Activated CD4-positive, alpha-beta T cell treated with anti-CD3 and anti-CD28 coated beads, Interleukin-2, amount 50 U/mL, for 16 hours (primary cell): ENCODE measurements at regions not wholly inside any gene's neighbourhood (a gene's known extent, or its start where the extent isn't known, plus 50 kb on each side); places are given as distances from the start of the nearest gene placed in this dataset.
"Not testable (repeated sequence)": the region's sequence is repeated elsewhere in the genome, so short reads cannot be mapped to it uniquely, and the experiment has no call there.

ENCODE experiments used
- DNase-seq: peaks from one replicate; pipeline ENCODE4 v3.0.0-alpha.2; 2020

DNA sequence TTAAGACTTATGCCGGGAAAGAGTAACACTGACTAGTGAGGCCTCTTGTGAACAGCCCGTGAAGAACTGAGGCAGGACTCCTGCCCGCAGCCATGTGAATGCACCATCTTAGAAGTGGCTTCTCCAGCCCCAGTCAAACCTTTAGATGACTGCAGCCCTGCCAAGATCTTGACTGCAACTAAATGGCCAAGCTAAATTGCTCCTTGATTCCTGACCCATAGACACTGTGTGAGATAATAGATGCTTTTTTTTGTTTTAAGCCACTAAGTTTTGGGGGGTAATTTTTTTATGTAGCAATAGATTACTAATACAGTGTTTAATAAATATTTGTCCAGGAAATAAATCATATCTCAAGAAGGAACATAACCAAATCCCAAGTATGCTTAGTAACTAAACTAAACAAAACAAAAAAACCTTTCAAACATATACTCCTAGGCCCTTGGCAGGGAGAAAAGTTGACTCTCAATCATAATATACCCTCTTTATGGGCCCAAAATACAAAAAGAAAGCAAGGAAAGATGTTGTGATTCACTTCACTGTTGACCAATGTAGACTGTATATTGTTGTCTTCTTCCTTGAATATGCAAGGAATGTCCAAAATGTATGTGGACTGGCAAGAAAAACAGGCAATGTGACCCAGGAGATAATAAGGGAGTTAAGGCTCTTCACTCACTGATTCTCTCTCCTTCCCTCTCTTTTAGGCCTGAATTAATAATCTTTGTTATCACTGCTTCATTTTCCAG is 79.7 kb upstream of the ZNF366 start:
- DNase-seq = no peak

DNA sequence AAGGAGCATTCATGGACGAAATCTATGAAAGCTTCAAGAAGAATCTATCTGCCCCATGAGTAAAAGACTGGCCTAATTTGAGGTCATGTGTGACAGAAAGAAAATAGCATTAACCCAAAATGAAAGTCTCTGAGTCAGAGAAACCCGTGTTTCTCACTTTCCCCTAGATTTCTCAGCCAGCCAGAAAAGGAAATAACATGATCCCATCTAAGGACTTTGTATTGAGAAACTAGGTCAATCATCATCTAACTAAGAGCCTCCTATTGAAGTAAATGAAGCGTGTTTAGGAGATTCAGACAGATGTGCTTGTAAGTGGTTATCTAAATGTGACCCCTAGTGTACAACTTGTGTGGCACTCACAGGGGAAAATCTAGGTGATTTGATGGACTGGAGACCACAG is 77.3 kb upstream of the ZNF366 start:
- peak; percentile 6 for DNase-seq

DNA sequence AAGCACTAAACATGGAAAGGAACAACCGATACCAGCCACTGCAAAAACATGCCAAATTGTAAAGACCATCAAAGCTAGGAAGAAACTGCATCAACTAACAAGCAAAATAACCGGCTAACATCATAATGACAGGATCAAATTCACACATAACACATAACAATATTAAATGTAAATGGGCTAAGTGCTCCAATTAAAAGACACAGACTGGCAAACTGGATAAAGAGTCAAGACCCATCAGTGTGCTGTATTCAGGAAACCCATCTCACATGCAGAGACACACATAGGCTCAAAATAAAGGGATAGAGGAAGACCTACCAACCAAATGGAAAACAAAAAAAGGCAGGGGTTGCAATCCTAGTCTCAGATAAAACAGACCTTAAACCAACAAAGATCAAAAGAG is 72.1 kb upstream of the ZNF366 start:
- not testable (repeated sequence) for DNase-seq

DNA sequence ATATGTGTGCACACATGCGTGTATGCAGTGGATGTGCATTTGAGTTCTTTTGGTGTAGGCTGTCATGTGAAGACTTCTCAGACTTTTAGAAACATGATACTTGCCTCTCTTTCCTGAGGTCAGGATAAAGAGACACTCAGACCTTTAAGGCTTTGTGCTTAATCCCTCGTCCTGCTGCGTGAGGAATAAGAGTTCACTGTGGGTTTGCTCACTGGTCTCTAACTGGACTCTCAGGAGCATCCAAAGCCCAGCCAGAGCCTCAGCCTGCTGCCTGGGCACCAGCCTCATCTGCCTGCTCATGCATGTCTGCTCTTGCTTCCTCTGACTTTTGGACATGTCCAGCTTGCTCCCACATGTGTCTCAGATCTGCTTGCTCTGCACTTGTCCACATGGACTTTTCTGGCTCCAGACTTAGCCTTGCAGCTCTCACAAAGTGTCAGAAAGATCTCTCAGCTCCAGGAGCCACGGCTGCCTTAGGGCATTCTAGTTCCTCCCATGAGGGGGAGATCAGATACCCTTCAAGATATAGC is 65.1 kb upstream of the ZNF366 start:
- no peak for DNase-seq

DNA sequence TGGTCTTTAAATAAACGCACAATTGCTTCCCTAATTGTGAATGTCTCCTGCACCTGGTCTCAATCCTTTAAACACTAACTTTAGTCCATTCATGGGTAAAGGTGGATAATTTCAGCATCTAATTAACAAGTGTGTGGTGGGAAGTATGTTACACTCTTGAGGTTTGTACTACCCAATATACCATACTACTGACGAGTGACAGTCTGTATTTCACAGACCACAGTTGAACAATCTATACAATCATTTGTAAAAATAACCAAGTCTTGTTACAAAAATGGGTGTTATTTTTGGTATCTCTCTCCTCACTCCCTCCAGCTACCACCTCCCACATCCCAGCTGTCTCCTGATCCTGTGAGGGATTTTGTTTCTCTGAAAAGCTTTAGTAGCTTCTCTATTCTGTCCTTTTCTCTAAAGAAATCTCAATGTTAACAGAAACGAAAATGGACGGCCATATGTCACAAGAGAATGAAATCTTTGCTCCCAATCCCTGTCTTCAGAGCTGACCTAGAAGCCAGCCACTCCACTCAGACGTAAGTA is 62.3 kb upstream of the ZNF366 start:
- DNase-seq = no peak

DNA sequence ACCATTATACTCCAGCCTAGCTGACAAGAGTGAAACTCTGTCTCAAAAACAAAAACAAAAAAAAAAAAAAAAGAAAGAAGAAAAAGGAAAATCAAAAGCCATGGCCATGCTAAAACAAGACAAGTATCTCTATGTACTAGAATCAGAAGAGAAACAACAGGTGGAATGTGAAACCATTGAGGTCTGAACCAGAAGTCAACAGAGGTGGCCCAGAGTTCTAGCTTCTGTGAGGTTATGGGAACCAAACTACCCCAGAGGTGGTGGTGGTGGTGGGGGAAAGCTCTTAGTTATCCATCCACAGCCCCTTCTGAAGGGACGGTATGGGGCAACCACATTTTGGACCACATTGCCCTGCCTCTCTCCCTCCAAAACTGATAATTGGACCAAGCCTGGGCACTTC is 59.5 kb upstream of the ZNF366 start:
- DNase-seq = no peak

DNA sequence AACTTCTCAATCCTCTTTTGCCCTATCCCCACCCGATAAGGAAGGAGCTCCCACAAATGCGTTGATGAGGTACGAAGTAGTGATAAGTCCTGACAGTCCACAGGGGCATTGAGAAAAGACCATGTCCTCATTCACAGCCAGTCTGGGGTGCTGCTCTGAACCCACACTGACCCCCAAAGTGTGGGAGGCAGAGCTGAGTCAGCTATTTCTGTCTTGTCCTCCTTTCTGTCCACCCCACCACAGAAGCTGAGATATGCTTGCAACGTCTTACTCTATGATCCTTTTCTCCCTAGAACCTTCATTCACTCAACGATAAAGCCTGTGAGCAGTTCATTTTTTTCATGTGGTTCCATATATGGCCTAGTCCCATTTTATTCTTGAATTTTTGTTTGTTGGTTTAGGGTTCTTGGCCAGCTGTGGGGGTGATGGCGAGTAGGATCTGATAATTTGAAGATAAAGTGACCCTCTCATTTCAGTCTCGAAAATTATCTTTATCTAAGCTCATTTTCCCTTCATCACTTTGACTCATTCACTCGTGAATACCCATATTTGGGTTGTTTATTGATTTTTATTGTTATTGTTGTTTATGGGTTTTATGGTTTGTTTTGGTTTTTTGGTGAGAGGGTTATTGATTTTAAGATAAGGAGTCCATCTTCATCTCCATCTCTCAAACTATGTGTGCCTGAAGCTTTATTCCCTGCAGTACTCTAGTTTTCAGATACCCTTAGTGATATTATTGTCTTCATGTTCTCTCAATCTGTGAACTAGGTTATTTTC is 58.5 kb upstream of the ZNF366 start:
- no peak for DNase-seq

DNA sequence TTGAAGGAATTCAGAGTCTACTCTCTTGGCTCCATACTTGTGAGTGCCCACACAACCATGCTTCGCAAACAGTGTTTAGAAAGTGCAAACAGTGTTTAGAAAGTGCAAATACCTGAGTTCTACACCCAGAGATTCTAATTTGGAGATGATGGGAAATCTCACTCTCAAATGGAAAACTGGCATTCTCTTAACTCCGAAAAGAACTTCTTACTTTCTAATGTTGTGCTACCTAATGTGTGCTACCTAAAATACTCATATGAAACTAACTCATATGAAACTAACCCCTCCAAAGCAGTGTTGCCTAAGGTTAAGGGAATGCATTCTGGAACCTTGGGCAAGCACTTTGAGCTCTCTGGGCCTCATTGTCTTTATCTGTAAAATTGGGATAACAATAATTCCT is 55.5 kb upstream of the ZNF366 start:
- DNase-seq = no peak

DNA sequence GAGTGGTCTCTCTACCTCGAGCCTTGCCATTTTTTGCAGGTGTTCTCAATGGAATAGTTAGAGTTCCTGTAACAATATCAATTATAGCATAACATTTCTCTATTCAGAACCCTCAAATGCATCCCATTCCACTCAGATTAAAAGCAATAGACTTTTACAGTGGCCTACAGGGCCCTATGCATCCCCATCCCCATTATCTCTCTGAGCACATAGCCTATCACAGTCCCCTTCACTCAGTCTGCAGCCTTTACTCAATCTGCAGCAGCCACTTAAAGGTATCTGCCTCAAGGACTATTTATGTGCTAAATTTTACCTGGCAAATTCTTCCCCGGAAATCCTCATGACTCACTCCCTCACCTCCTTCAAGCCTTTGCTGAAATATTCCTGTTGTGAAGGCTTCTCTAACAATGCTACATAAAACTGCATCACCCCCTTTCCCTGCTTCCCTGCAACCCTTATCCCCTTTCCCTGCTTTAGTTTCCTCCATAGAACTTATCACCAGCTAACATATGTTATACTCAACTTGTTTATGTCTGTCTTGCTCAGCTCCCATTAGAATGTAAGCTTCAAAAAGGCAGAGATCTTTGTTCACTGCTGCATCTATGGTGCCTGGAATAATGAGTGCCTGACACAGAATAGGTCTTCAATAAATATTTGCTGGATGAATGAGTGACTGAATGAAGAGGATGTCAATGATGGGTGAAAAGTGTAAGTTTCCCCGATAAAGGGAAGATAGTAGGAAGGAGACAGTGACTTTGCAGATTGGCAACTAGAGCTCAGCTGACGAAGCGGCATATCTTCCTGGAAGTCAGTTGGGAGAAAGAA is 54.1 kb upstream of the ZNF366 start:
- no peak for DNase-seq

DNA sequence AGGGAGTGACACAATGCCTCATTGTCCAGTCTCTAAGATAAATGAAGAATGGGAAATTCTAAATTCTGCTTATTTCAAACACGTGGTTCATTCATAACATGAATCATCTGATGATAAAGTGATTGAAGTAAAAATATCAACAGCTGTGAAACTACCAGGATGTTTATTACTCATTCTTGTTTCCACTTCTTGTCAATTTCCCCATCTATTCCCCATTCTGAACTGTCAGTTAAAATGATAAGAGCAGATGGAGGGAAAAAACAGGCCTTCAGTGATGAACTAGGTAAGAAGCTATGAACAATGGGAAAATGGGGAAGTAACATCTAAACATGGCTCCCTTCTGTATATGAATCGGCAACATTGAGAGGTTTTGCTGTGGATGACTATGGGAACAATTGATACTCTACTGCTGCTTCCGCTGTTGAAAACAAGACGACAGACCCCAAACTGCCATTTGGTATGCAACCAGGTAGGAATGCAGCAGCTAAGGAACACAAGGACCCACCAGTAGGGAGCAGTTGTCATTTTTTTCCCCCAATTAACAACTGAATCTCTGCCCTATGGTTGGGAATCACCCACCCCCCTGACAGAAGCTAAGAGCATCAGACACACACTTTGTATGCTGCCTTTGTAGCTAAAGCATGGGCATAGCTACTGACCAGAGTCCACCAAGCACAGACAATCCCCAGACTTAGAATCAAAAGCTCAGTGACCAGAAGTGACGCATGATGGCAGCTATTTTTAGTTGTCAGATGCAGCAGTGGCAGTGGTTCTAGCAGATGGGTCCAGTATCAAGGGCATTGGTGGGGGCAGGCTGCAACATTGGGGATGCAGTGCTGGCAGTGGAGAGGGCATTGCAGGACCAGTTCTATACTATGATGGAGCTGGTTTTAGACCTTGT is 52.9 kb upstream of the ZNF366 start:
- DNase-seq = no peak

DNA sequence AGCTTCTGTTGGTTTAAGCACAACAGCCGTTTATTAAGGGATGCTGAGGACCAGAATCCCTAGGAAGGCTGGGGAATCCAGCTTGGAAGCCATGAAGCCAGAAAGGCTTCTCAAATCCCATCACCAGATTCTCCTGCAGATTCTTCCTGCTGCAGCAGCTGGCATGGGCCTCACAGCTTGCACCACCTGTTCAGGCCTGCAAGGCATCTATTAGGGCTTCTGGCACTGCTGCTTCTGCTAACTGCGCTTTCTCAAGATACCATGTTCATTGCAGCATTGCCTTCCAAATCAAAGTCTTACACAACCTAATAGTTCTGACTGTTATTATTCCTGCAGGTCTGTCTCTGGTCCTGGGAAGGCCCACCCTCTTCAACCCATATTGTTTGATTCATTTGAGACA is 51.2 kb upstream of the ZNF366 start:
- DNase-seq = no peak

DNA sequence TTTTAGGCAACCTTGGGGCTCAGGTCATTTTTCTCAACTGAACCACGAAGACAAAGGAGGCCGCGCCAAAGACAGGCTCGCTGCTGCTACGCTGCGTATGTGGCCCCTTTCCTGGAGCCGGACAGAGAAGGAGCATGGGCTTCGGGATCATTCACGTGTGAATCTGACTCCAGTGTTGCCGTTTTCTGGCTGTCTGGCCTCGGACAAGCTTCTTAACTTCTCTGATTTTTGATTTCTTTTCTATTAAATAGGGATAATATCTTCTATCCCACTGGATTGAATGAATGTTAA is 50.8 kb upstream of the ZNF366 start:
- DNase-seq = no peak

DNA sequence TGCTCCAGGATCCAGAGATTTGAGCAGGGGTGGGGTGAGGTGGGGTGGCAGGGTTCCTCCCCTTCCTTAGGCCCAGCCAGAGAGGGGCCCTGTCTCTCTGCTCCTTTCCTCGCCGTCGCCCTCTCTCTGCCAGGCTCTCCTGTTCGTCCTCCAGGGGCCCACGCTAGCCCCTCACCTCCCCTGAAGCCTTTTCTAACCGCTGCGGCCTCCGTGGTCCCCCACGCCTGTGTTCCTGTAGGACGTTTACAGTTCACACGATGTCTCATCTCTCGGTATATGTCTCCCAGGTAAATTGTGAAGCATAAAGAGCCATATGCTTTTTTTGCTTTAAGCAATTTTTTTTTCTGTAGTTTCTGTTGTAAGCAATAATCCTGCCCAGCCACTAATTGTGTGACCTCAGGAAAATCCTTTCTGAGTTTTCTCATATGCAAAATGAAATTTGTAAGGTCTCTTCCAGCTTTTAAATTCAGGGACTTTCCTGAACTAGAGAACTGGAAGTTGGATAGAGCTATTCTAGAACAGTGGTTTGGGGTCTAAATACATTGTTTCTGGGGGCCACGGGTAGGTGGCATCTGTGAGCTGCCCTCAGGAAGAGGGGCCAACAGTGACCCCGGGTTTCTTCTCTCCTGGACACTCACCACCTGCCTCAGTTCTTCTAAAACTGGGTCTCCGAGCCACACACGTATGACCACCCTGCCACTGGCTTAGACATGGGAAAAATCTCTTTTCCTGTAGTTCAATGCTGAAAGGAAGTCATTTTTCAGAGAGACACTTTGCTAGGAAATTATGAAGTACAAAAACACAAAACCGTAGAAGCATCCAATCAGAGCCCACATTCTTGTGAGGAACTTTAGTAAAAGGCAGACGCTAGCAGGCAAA is 50.2 kb upstream of the ZNF366 start:
- DNase-seq = no peak
